ENCODE measurements at regions not wholly inside any gene's neighbourhood (a gene's known extent, or its start where the extent isn't known, plus 50 kb on each side); places are given as distances from the start of the nearest gene placed in this dataset.

GRCh38 chr6:11903645-11904044, 108.5 kb upstream of the HIVEP1 start:
- TF ChIP-seq CTCF (conservative IDR thresholded peaks at IDR 0.05) (no peak), ZFX (IDR thresholded peaks at IDR 0.05) (no peak)

Data from C4-2B (cell line).